SK-N-SH (cell line): ENCODE measurements at regions not wholly inside any gene's neighbourhood (a gene's known extent, or its start where the extent isn't known, plus 50 kb on each side); places are given as distances from the start of the nearest gene placed in this dataset.
"Not testable (repeated sequence)": the region's sequence is repeated elsewhere in the genome, so short reads cannot be mapped to it uniquely, and the experiment has no call there.

Source experiments
- CTCF ChIA-PET: fragments of 300-600, 350-600 bp; formaldehyde crosslinking; extraction: SDS; loops from one replicate; lab custom pipeline; 2021; lab: Yijun Ruan, JAX
- POLR2A ChIA-PET: fragments of 350-600 bp; sonication (Branson Sonifier 250); formaldehyde crosslinking; extraction: SDS; loops from one replicate; lab custom pipeline; 2020; ENCODE audit warnings: antibody characterized with exemption, inconsistent platforms; lab: Yijun Ruan, JAX
- DNase-seq: peaks from one replicate; pipeline ENCODE4 v3.0.0; 2012
- H2AFZ ChIP-seq: fragments of 200-600 bp; sonication (generic); 2 replicates; pipeline ENCODE4 v1.8.1; 2016; ENCODE audit warnings: antibody characterized with exemption, mild to moderate bottlenecking, low read depth
- H3F3A ChIP-seq: fragments of 200-600 bp; sonication (generic); replicated peaks from 2 replicates; pipeline ENCODE3; 2016; ENCODE audit warnings: antibody characterized with exemption, mild to moderate bottlenecking; ENCODE audit not compliant: insufficient read depth
- H3K27ac ChIP-seq, 2 experiments: fragments of 200-500 bp in 1 of 2; fragments of 200-600 bp in 1 of 2; sonication (Bioruptor generic) in 1 of 2; sonication (generic), shearing (Covaris generic) in 1 of 2; 2 replicates each; pipeline versions ENCODE4 v1.5.1 to v1.6.1; 2014 to 2016; ENCODE audit warnings: low read depth in 2 of 2, inconsistent platforms in 1 of 2, low read length in 1 of 2, mild to moderate bottlenecking in 1 of 2, mixed read lengths in 1 of 2
- H3K27me3 ChIP-seq: fragments of 200-600 bp; sonication (generic), shearing (Covaris generic); 2 replicates; pipeline ENCODE4 v1.6.1; 2016; ENCODE audit warnings: mixed run types; ENCODE audit not compliant: insufficient read depth
- H3K36me3 ChIP-seq, 2 experiments: fragments of 200-500 bp in 1 of 2; fragments of 200-600 bp in 1 of 2; sonication (Bioruptor generic) in 1 of 2; sonication (generic) in 1 of 2; replicated peaks in 1 of 2; 2 replicates each; pipeline versions ENCODE3 to v1.5.1; 2014 to 2016; ENCODE audit warnings: low read length in 1 of 2, mild to moderate bottlenecking in 1 of 2; ENCODE audit not compliant: insufficient read depth in 2 of 2, control insufficient read depth in 1 of 2
- H3K4me1 ChIP-seq, 2 experiments: fragments of 200-500 bp in 1 of 2; fragments of 200-600 bp in 1 of 2; sonication (Bioruptor generic) in 1 of 2; sonication (generic), shearing (Covaris generic) in 1 of 2; 2 replicates each; pipeline versions ENCODE4 v1.5.1 to v1.6.1; 2014 to 2016; ENCODE audit warnings: low read depth in 1 of 2, low read length in 1 of 2, mixed run types in 1 of 2; ENCODE audit not compliant: insufficient read depth in 2 of 2, control insufficient read depth in 1 of 2
- H3K4me2 ChIP-seq: fragments of 200-600 bp; sonication (generic), shearing (Covaris generic); 2 replicates; pipeline ENCODE4 v1.6.1; 2017; ENCODE audit warnings: mixed run types
- H3K4me3 ChIP-seq, 2 experiments: fragments of 200-500 bp in 1 of 2; fragments of 200-600 bp in 1 of 2; sonication (Bioruptor generic) in 1 of 2; sonication (generic), shearing (Covaris generic) in 1 of 2; 2 replicates each; pipeline versions ENCODE4 v1.5.1 to v1.8.1; 2014 to 2016; ENCODE audit warnings: low read depth in 2 of 2, inconsistent platforms in 1 of 2, low read length in 1 of 2, mild to moderate bottlenecking in 1 of 2, mixed read lengths in 1 of 2, moderate library complexity in 1 of 2
- H3K79me2 ChIP-seq: fragments of 200-600 bp; sonication (generic); 2 replicates; pipeline ENCODE4 v1.8.1; 2017; ENCODE audit warnings: mild to moderate bottlenecking; ENCODE audit not compliant: insufficient read depth
- H3K9ac ChIP-seq: fragments of 200-600 bp; sonication (generic); 2 replicates; pipeline ENCODE4 v1.6.1; 2017; ENCODE audit warnings: mixed run types
- H3K9me2 ChIP-seq: fragments of 200-600 bp; sonication (generic); 2 replicates; pipeline ENCODE4 v1.6.1; 2017; ENCODE audit warnings: mixed run types
- H3K9me3 ChIP-seq: fragments of 200-600 bp; sonication (generic); 2 replicates; pipeline ENCODE4 v1.6.1; 2017; ENCODE audit warnings: mixed run types, mild to moderate bottlenecking, moderate library complexity
- H4K20me1 ChIP-seq: fragments of 200-600 bp; sonication (generic); 2 replicates; pipeline ENCODE4 v1.6.1; 2017; ENCODE audit warnings: mild to moderate bottlenecking, mixed run types; ENCODE audit not compliant: insufficient read depth
- CHD2 ChIP-seq: fragments of 150-350 bp; IDR thresholded peaks from 2 replicates; pipeline ENCODE4 v1.6.1; 2018; ENCODE audit warnings: low read length; ENCODE audit not compliant: partially characterized antibody
- EP300 ChIP-seq, 2 experiments: IDR thresholded peaks; 2 replicates each; pipeline versions ENCODE4 v1.4.0 to v1.6.1; 2012; ENCODE audit warnings: borderline replicate concordance in 1 of 2, low read depth in 1 of 2, low read length in 1 of 2
- EZH2phosphoT487 ChIP-seq: fragments of 200-600 bp; sonication (generic); IDR thresholded peaks from 2 replicates; pipeline ENCODE4 v1.6.1; 2017; ENCODE audit warnings: low read depth, mixed run types, mild to moderate bottlenecking, antibody characterized with exemption, moderate library complexity, borderline replicate concordance
- FOSL2 ChIP-seq: IDR thresholded peaks from 2 replicates; pipeline ENCODE4 v1.4.0; 2012; ENCODE audit warnings: low read depth, mild to moderate bottlenecking, moderate library complexity, borderline replicate concordance
- GATA2 ChIP-seq: sonication (generic); formaldehyde crosslinking; IDR thresholded peaks from 2 replicates; pipeline ENCODE4 v1.5.0; 2020; ENCODE audit warnings: mild to moderate bottlenecking, missing genetic modification reagents
- JUND ChIP-seq: IDR thresholded peaks from 2 replicates; pipeline ENCODE4 v1.4.0; 2012
- NRF1 ChIP-seq: IDR thresholded peaks from 2 replicates; pipeline ENCODE4 v1.6.1; 2012; ENCODE audit warnings: low read depth, mild to moderate bottlenecking, low read length
- POLR2AphosphoS5 ChIP-seq: IDR thresholded peaks from 2 replicates; pipeline ENCODE4 v1.6.1; 2012; ENCODE audit warnings: low read depth, low read length
- SIN3A ChIP-seq: IDR thresholded peaks from 2 replicates; pipeline ENCODE4 v1.6.1; 2012; ENCODE audit warnings: low read depth, mild to moderate bottlenecking, low read length, moderate library complexity, borderline replicate concordance
- SMC3 ChIP-seq: IDR thresholded peaks from 2 replicates; pipeline ENCODE4 v1.6.1; 2012; ENCODE audit warnings: low read depth, low read length, improper control_type of control experiment
- TAF1 ChIP-seq: IDR thresholded peaks from 2 replicates; pipeline ENCODE4 v1.6.1; 2012; ENCODE audit warnings: low read depth, mild to moderate bottlenecking, low read length, moderate library complexity, borderline replicate concordance
- TCF12 ChIP-seq: IDR thresholded peaks from 2 replicates; pipeline ENCODE4 v1.4.0; 2012
- YY1 ChIP-seq: IDR thresholded peaks from 2 replicates; pipeline ENCODE4 v1.4.0; 2012; ENCODE audit warnings: low read depth, mild to moderate bottlenecking
- WGBS: methylation state at CpG from one replicate; pipeline ENCODE4 v1.1.6; 2017; ENCODE audit warnings: low lambda C conversion rate; 5-methylcytosine and 5-hydroxymethylcytosine counted together
- TF ChIP-seq, protein P1 (sequence below): IDR thresholded peaks from 2 replicates; pipeline ENCODE4 v1.4.0; 2012; ENCODE audit warnings: low read depth
- TF ChIP-seq, protein P2 (sequence below): fragments of 150-350 bp; IDR thresholded peaks from 2 replicates; pipeline ENCODE4 v1.6.1; 2017; ENCODE audit warnings: antibody characterized with exemption, low read length, low read depth, borderline replicate concordance

DNA sequence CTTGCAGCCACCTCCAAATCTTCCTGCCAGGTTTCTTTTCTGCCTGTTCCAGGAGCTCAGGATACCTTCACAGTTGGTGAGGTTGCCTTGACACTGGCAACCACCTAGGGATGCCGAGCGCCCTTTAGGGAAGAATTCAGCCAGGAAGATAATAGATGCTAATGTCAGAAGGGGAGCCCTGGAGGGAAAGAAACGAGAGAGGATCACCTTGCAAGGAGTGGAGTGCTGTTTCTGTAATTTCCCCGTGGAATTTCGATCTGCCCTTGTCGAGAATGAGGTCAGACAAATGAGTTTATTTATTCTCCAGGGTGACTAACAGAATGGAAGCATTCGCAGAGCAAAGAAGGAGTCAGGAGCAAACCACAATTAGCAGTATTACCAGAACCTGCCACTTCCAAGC, 315.8 kb upstream of the KAZN start:
- no peak overlapping the region for H3K9ac ChIP-seq
- H3F3A ChIP-seq, result no peaks in the 10 kb centered on the region
- ChIA-PET CTCF (no interaction called here), POLR2A (no interaction called here)
- H3K9me3 ChIP-seq, result no peaks in the 10 kb centered on the region
- no peak overlapping the region for H3K4me3 ChIP-seq
- no peaks in the 10 kb centered on the region for H3K79me2 ChIP-seq
- DNase-seq, result no peak
- 6% methylated on average over 7 of the region's 7 CpGs for WGBS
- H3K27ac ChIP-seq, result no peak overlapping the region
- no peaks in the 10 kb centered on the region for H3K27me3 ChIP-seq
- H3K4me2 ChIP-seq, result no peak overlapping the region
- no peaks in the 10 kb centered on the region for H3K9me2 ChIP-seq
- no peaks in the 10 kb centered on the region; a peak in 1 of 4 replicates for H3K4me1 ChIP-seq
- no peak for TF ChIP-seq POLR2AphosphoS5
- TF ChIP-seq FOSL2, result no peak
- no peak for TF ChIP-seq EZH2phosphoT487
- no peak for TF ChIP-seq NRF1
- TF ChIP-seq, protein P1, sequence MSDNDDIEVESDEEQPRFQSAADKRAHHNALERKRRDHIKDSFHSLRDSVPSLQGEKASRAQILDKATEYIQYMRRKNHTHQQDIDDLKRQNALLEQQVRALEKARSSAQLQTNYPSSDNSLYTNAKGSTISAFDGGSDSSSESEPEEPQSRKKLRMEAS, result no peak
- no peak for TF ChIP-seq TCF12
- no peak for TF ChIP-seq CHD2
- TF ChIP-seq TAF1, result no peak
- TF ChIP-seq, protein P2, sequence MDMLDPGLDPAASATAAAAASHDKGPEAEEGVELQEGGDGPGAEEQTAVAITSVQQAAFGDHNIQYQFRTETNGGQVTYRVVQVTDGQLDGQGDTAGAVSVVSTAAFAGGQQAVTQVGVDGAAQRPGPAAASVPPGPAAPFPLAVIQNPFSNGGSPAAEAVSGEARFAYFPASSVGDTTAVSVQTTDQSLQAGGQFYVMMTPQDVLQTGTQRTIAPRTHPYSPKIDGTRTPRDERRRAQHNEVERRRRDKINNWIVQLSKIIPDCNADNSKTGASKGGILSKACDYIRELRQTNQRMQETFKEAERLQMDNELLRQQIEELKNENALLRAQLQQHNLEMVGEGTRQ, result no peak
- no peak for TF ChIP-seq EP300 (IDR thresholded peaks at IDR 0.05; ENCODE audit: borderline replicate concordance in 1 of 2, low read depth in 1 of 2, low read length in 1 of 2)
- TF ChIP-seq SMC3, result no peak
- TF ChIP-seq JUND, result no peak
- TF ChIP-seq, all 33 proteins: peak for 0
- H4K20me1 ChIP-seq, result no peaks in the 10 kb centered on the region
- H2AFZ ChIP-seq, result no peak overlapping the region
- H3K36me3 ChIP-seq, result no peaks in the 10 kb centered on the region

DNA sequence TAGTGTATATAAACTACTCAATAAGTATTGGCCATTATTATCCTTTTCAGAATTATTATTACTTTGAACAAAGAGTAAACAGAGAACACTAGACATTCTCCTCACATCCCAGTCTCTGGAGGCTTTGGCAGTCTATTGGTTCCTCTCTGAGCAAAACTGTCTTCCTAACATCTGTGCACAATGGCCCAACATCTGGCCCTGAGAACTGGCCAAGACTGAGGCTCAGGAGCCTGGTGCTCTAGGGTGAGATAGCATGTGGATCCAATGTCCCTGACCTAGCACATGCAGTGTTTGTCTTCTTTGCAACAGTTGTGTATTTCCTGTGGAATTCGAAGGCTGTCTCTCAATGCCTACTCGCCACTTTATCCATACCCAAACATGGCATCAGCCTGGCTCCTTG, 313.2 kb upstream of the KAZN start:
- 6% methylated on average over 2 of the region's 2 CpGs for whole genome bisulfite sequencing
- POLR2A ChIA-PET, result no interaction called here

DNA sequence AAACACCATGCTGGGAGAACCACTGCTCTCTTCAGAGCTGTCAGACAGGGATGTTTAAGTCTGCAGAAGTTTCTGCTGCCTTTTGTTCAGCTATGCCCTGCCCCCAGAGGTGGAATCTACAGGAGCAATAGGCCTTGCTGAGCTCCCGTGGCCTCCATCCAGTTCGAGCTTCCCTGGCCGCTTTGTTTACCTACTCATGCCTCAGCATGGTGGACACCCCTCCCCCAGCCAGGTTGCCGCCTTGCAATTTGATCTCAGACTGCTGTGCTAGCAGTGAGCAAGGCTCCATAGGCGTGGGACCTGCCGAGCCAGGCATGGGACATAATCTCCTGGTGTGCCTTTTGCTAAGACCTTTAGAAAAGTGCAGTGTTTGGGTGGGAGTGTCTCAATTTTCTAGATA, 307.3 kb upstream of the KAZN start:
- H2AFZ ChIP-seq, H3K9me2 ChIP-seq, DNase-seq, H3K79me2 ChIP-seq, H3F3A ChIP-seq, H3K36me3 ChIP-seq, CTCF ChIA-PET, H3K9ac ChIP-seq, H3K27me3 ChIP-seq, POLR2A ChIA-PET, H3K4me2 ChIP-seq, H3K9me3 ChIP-seq, H3K4me3 ChIP-seq, H3K27ac ChIP-seq, H3K4me1 ChIP-seq, H4K20me1 ChIP-seq: not testable (repeated sequence)
- WGBS, result 3% methylated on average over 4 of the region's 6 CpGs

More for the DNA sequence above, 313.2 kb upstream of the KAZN start:
- Histone ChIP-seq H3K79me2 (no peaks in the 10 kb centered on the region), H4K20me1 (no peaks in the 10 kb centered on the region), H3K9ac (no peak overlapping the region), H3K27me3 (no peaks in the 10 kb centered on the region), H3K4me1 (no peaks in the 10 kb centered on the region; a peak in 1 of 4 replicates), H3K9me3 (no peaks in the 10 kb centered on the region), H3K36me3 (no peaks in the 10 kb centered on the region), H3K4me2 (no peak overlapping the region), H3K4me3 (no peak overlapping the region), H3F3A (no peaks in the 10 kb centered on the region), H2AFZ (no peak overlapping the region), H3K9me2 (no peaks in the 10 kb centered on the region), H3K27ac (no peak overlapping the region)
- DNase-seq, result no peak
- CTCF ChIA-PET, result no interaction called here
- TF ChIP-seq SIN3A (no peak), GATA2 (CRISPR knock-in tag) (no peak), YY1 (no peak)
